Suppressor macrophage (primary cell): ENCODE measurements at regions not wholly inside any gene's neighbourhood (a gene's known extent, or its start where the extent isn't known, plus 50 kb on each side); places are given as distances from the start of the nearest gene placed in this dataset.

Experiments used
- DNase-seq, 4 experiments: peaks; one replicate each; pipeline ENCODE4 v3.0.0-alpha.2; 2020 to 2022

DNA sequence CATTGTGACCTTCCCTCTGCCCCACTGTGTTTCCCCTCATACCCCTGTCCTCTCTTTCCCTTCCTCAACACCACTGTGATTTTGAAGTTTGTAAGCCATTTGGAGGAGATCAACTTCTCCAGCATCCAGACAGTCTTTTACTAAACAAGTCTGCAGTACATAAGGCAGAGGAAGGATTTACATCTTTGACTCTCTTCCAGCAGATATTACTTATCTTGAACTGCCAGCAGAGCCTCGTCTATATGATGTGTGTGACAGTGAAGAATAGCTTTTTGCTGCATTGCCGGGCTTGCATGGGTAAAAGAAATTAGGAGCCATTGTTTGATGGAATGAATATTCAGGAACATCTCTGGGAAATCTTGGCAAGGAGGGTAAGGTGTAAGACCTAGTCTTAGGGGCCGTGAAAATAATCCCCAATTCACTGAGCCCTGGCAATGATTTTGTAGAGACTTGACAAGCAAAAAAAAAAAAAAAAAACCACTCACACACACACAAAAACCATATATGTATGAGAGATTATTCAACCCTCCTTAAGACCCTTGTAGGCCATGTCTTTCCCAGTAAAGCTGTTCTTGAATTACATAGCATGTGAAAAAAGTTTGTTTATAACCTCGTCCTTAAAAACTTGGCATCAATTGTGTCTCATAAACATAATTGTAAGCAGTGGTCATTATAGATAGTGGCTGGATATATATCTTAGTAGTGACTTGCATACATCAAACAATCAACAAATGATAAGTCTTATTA, 903.9 kb downstream of the CDH11 start:
- DNase-seq: no peak

DNA sequence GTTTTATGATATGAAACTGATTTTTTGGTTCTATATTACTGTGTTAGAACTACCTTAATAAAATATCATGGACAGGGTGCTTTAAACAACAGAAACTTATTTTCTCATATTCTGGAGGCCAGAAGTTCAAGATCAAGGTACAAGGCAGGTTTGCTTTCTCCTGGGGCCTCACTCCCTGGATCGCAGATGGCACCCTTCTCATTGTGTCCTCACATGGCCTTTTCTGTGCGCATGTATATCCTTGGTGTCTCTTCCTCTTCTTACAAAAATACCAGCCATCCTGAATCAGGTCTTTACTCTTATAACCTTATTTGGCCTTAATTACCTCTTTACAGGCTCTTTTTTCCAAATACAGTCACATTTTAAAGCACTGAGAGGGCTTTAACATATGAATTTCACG, 906.1 kb downstream of the CDH11 start:
- DNase-seq: no peak

DNA sequence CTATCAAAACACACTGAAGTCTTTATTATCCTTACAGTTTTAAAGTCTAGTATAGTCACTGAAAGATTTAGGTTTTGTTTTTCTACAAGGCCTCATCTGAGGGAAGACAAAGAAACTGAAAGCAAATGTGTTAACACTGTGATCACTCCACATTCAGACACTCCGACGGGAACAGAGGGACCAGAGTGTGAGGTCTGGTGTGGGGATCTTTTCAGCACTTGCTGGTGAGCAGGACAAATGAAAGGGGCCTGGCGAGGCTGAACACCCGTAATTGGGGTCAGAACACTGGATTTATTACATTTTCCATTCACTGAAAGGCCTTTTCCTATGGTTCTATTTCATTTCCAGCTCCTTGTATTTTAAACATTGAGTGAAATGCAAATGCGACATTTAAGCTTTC, 910.5 kb downstream of the CDH11 start:
- DNase-seq: no peak

DNA sequence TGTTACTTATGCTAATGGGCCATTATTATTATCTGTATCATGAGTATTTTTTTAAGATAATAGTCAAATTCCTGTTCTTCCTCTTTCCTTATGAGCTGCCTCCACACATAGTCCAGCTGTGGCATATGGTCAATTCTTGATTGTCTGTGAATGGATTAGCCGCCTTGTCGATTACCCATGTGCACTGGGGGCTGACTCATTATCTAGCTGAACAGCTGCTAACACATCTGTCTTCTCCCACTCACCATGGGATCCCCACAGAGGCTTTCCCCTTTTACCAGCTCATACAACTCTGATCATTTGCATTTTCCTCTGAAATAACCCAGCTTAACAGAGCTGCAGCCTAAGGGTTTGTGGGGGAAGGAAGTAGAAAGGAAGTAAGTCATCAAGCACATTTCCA, 915.0 kb downstream of the CDH11 start:
- no peak for DNase-seq

DNA sequence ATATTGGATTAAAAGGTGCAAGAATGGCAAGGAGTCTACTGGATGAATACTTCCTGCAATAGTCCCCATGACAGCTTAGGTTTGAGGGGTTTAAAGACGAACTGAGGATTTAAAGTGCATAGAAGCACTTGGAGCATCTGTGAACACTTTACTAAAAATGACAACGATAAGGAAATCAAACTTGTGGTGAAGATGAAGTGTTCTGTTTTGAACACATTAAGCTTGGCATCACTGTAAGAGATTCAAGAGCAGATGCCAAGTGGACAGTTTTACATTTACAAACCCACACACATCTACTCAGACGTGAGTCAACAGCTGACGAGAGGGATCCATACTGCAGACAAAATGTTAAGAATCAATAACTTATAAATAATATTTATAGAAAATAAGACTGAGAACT, 918.7 kb downstream of the CDH11 start:
- DNase-seq: no peak

DNA sequence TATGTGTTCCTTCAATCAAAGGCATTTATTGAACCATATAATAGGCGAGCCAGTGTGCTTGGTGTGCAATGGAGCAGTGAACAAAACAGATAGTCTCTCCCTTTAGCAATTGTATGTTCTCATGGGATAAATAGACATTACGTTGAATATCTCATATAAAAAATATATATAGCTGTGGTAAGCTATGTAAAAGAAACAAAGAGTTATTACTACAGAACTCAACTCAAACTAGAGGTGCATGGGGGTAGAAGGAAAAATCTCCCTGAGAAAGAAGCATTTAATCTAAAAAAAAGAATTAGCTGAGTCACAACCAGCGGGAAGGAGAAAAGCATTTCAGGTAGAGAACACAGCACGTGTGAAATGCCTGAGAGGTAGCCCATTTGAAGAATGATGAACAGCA, 919.3 kb downstream of the CDH11 start:
- DNase-seq: no peak

DNA sequence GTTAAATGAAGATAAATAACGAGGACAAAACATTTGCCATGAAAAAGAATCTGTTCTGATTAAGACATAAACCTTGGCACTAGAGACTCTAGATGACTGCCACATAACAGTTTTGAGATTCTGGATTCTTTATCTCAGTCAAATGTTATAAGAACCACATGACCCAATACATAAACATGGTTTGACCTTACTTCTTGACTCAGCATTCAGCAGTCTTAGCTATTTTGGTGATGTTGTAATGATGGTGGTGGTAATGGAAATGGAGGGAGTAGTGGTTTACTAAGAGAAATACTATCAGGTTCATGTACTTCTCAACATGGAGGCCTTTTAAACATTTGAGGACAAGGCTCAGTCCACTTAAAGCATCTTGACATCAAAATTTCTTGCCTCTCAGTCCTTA, 925.4 kb downstream of the CDH11 start:
- no peak for DNase-seq

DNA sequence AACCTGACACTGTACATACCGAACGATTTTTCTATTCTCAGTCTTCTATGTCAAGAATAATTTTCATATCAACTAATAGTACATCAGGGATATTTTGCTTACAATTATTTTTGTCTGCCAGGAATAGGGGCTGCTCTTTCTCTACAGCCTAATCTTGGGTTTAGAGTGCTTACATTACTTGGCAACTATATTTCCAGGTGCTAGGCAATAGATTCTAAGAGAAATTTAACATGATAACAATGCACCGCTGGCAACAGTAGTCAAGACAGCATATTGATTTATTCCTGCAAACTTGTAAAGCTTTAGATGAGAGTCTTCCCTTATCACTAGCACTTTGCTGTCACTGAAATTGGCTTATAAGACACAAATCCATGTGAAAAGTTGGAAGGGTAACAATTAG, 935.9 kb downstream of the CDH11 start:
- DNase-seq: no peak

DNA sequence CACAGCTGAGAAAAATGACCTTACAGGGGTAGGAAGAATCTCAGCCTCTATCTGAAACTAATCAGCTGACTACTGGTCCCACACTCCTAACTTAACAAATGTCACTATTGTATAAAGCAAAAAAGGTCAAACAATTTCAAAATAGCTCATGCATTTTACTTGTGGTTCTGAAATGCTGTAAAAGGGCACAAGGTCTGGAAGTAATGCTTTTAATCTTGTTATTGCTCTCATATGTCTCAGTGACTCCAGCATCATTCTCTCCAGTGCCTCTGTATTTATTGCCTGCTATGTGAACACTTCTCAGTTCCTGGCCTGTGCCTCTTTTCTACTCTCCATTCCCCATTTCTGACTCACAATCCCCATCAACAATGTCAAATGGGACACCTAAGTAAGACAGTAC, 937.7 kb downstream of the CDH11 start:
- no peak for DNase-seq

DNA sequence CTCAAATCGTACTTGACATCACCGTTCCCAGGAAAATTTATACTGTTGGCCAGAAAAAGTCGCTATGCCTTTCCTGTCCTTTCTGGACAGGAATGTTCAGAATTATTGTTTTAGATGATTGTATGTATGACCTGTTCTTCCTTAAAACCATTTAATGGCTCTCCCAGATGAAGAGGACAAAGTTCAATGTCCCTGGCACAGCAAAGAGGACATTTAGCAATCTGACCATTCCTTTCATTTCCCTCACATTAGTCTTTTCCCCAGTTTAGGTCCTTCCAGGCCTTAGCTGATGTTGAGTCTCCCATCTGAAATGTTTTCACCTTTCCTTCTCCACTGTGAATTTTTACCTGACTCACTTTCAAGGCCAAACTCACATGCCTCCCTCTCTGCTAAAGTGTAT, 938.9 kb downstream of the CDH11 start:
- no peak for DNase-seq

DNA sequence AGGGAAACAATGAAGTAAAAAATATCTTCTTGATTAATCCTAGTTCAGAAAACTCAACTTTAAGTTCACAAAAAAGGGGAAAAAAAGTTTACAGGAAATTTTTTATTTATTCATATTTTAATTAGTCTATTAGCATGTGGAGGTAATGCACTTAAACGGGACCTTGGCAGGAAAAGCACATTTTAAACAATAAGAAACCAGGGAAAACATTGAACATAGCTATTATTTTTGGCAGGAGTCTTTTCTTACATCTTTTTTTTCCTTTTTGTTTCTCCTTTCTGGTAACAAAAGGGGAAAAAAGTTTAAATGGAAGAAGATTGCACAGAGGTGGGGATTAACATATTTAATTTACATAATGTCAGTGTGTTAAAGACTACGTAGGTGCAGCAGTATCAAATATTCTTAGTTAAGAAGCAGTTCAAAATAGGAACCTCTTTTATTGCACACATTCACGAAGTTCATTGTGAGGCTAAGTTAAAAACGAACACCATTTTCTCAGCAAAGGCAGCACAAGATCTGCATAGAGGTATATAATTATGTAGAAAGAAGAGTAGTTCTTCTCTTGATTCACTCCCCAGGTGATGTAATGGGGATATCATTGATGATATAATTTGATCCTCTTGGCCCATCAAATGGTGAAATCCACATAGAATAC, 940.5 kb downstream of the CDH11 start:
- no peak for DNase-seq

DNA sequence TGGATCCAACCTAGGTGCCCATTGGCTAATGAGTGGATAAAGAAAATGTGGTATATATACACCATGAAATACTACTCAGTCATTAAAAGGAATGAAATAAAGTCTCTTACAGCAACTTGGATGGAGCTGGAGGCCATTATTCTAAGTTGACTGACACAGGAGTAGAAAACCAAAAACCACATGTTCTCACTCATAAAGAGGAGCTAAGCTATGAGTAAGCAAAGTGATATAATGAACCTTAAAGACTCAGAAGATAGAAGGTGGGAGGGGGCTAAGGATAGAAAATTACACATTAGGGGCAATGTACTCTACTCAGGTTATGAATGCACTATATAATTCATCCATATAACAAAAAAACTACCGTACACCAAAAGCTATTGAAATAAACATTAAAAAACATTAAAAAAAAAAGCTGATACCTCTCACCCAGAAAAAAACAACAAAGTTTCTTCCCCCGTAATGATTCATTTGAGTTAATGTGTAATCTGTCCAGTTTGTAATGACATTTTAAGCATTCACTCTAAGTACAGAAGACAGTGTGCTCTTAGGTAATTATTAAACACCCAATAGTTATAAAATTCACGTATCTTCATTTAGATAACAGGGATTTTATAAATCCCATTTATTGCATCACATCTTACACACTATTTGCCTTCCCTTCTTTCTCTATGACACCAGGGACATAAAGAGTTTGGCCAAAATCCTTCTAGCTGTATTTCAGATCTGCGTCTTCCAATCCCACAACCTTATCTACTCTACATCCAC, 941.5 kb downstream of the CDH11 start:
- no peak for DNase-seq

DNA sequence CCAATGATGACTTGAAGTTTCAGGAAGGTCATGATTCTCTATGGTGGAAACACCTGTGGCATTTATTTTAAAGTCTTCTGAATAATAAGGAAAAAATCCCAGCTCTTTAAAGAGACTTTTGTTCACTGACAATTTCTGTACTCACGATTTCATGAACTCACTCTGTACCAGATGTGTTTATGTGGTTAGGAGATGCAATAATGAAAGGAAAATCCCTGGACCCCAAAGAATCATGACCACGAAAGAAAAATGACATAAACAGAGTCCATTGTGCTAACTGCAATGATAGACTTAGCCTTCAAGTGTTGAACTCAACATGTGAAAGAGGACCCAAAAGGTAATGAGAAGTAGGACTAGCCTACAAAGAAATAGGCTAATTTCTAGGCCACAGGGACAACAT, 947.5 kb downstream of the CDH11 start:
- no peak for DNase-seq

DNA sequence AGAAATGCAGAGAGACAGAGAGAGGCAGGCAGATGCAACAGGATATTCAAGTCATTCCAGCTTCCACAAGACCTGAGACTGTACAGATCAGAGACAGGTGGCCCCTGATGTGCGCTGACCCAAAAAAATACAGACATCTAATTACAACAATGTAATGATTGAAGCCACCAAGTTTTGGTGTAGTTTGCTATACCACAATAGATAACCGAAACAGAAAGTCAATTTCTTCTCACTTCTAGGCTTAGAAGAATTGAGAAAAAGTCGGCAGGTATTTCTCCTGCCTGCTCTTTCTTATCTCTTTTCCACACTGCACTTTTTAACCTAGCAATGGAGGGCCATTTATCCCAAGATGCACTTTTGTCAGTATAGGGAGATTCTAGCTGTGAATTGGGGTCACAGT, 949.2 kb downstream of the CDH11 start:
- DNase-seq: no peak

DNA sequence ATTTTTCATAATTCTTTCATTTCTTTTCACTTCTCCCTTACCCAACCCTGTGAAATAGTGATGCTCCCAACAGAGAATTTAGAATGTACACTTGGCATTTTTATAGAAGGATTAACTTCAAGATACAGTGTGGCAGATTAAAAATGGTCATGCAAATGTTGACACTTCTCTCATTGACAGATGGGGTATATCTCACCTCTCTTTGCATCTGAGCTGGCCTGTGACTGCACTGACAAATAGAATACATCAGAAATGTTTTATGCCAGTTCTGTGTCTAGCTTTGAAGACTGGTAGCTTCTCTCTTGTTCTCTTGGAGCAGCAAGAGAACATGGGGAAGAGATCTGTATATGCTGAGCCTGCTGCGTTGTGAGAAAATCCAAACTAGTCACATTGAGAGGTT, 949.6 kb downstream of the CDH11 start:
- no peak for DNase-seq

DNA sequence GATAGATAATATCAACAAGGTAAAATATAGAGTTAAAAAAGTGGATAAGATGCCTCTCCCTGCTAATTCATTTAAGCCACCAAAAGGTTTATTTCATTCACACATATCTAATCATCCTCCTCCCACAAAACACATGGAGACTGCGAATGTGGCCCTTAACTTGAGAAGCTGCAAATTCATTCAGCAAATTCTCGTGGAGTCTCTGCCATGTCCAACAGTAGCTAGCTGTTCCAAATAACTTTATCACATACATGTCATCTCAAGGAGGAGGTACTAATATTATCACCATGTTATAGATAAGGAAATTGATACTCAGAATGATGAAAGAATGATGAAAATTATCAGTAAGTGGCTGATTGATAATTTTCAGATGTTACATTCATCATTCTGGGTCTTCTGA, 950.2 kb downstream of the CDH11 start:
- no peak for DNase-seq

DNA sequence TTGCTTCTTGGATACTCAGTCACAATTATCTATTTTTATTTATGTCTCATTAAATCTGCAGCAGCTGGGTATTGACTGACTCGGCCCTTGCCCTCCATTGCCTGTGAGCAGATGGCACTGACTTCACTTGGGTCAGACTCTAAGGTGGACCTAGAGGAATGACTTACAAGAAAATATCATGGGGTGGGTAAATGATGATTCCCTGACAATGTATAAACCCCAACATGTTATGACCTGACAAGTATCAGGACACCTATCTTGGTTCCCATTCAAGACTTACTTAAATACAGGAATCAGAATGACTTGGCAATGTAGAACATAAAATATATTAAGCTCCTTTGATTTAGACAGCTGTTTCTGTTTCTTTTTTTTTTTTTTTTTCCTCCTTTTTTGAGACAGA, 953.5 kb downstream of the CDH11 start:
- no peak for DNase-seq

DNA sequence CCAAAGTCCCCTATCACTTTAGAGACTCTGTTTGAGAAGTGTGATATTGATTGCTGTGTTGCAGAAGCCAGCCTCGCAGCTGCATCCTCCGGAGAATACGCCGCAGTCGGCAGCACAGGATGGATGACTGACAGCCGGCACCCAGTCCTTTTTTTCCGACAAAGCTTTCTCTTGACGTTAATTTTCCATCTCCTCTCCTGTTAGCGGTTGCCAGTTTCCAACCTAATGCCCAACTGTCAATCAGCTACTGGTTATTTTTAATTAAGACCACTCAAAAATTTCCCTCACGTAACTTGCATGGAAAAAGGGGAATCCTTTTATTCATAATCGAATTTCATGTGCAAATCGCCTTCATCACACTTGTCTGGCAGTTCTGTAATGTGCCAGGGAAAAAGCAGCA, 953.9 kb downstream of the CDH11 start:
- DNase-seq: no peak

DNA sequence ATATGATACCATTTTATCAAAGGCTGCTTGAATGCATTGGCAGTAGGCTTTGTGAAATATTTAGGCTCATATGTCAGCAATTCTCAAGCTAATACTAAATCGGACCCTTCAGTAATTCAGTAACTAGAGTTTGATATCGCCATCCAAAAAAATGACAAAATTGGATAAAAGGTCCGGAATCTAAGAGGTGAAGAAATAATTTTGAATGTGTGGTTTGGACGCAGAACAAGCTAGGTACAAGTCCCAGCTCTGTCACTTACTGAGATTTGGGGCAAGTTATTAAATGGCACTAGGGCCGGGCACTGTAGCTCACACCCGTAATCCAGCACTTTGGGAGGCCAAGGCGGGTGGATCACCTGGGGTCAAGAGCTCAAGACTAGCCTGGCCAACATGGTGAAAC, 956.5 kb downstream of the CDH11 start:
- DNase-seq: no peak

DNA sequence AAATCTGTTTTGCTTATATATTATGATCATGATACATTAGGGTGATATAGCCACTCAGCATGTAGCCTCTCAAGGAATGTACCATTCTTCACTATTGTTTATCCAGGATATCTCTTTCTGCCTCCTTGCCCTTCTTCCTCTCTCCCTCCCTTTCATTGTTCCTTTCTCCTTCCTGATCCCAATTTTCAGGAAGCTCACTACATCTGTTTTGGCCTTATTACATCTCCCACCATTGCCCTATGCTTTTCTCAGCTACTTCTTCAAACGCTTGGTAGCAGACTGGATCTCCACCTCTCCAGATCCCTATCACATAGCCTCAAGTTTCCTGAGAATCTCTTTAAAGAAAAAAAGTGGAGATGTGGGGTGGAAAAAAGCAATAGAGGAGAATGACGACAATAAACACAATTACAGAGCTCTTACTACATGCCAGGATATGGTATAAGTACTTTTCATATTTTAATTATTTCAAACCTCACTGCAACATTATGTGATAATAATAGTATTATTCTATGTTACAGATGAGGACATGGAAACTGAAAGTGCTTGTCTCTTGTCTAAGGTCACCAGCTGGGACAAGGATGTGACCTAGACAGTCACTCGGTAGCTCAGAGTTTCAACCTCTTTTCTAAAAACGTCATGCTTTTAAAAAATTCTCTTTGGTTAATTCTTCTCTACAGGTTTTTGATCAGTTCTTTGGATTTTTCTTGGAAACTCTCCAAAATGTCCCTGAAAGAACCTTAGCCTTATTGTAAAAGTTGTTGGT, 959.1 kb downstream of the CDH11 start:
- DNase-seq: no peak

DNA sequence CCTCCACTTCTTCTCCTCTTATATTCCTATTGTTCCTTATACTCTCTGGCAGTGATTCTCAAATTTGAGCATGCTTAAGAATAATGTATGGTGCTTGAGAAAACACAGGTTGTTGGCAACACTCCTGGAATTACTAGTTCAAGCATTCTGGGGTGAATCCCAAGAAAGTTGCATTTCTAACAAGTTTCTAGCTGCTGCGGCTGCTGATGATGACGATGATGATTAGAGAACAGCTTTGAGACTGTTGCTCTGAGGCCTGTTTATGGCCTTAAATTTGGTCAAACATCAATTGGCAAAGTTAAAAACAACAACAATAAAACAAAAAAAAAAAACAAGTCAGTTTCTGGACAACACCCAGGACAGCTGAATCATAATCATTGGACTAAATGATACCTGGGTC, 961.9 kb downstream of the CDH11 start:
- no peak for DNase-seq

DNA sequence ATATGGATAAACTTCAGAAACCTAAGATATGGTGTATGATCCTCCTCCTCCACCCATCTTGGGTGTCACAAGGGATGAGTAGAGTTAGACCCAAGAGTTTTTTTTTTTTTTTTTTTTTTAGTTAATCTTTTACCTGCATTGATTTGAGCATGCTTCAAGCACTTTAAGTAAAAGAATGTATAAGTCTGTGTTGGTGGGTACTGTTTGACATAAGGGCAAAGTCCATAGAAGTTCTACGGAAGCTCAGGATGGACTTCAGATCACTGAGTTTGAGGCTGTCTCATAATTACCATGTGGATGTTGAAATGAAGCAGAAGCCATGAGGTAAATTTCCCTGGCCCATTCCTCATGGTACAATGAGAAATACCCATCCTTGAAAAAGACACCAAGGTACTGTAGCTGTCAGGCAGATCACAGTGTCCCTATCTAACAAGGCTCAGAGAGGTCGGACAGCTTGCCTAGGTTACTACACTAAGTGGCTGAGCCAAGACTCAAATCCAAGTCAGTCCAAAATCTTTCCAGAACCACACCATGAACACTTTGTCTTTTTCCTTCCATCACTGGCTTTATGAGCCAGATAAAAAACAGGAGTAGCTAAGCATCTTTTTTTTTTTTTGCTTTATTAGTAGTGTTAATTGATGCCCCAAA, 962.8 kb downstream of the CDH11 start:
- DNase-seq: no peak

DNA sequence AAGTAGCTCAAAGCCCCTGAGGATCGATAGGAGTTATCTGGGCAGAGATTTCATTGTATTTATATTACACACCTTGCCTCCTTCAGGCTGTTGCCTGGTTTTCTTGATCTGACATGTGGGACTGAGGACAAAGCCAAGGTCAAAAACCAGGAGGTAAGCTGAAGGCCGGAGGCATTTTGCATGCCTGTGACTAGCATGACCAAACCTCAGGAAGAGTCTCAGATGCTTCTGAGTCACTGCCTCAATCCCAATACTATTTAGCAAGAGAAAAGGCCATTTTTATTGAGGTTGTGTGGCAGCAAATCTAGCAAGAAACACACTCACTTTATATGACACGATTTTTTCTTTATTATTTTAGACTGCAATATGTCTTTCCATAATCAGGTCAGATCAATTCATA, 968.1 kb downstream of the CDH11 start:
- no peak for DNase-seq
